ENCODE measurements at regions not wholly inside any gene's neighbourhood (a gene's known extent, or its start where the extent isn't known, plus 50 kb on each side); places are given as distances from the start of the nearest gene placed in this dataset.

DNA sequence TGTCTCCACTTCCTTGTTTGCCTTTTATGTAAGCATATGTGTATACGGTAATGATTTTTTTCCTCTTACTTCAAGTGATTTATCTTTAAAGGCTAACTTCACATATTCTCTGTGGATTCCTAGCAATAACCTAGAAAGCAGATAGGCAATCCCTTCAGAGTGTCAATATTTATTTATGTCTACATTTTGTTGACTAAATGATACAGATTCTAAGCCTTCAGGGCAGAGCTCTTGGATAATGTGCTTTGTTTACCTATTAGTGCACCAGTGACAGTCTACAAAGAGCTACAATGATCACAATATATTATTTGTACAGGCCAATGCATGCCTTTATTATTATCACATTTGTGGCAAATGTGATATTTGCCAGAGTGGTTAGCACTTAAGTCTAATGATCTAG, 406.2 kb downstream of the EFNB2 start:
- Histone ChIP-seq H3K27me3 (ENCODE audit: control insufficient read depth, insufficient read depth, low read length) (no peaks in the 10 kb centered on the region), H3K36me3 (ENCODE audit: control insufficient read depth, insufficient read depth, low read length) (no peaks in the 10 kb centered on the region), H3K4me1 (ENCODE audit: control insufficient read depth, insufficient read depth, low read length) (peaks cover 28% of the 10 kb centered on the region), H3K4me3 (ENCODE audit: low read length) (no peak overlapping the region), H3K9me3 (ENCODE audit: control insufficient read depth, low read length) (no peaks in the 10 kb centered on the region), H3K9ac (ENCODE audit: low read length) (no peak overlapping the region)

GRCh38 chr13:106122234-106122633, 413.2 kb downstream of the EFNB2 start:
- no peaks in the 10 kb centered on the region for H3K36me3 ChIP-seq (ENCODE audit: control insufficient read depth, insufficient read depth, low read length)
- no peaks in the 10 kb centered on the region for H3K27me3 ChIP-seq (ENCODE audit: control insufficient read depth, insufficient read depth, low read length)
- H3K9ac ChIP-seq (ENCODE audit: low read length), result no peak overlapping the region
- H3K9me3 ChIP-seq (ENCODE audit: control insufficient read depth, low read length), result no peaks in the 10 kb centered on the region
- H3K4me1 ChIP-seq (ENCODE audit: control insufficient read depth, insufficient read depth, low read length), result peaks cover 8% of the 10 kb centered on the region
- no peak overlapping the region for H3K4me3 ChIP-seq (ENCODE audit: low read length)

DNA sequence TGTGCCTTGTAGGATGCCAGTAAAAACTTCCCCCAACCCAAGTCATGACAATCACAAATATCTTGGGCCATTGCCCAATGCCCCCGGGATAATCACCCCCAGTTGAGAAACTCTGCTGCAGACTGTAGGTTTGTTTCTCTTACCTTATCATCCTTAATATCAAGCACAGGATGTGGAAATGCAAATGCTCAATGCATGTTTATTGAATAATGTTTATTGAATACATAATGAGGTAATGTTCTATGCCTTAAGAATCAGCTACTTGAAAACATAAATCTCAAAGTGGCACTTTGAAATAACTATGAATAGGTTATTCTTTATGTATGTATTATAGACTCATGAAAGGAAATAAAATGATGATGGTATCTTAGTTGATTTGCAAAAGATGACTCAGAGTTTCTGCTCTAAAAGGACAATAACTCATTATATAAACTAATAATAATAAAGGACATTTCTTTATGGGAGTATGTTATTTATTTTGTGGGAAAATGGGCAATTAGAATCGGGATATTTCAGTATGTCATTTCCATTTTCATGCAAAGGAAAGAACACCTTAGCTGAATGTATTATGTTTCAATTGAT, 414.2 kb downstream of the EFNB2 start:
- Histone ChIP-seq H3K4me3 (ENCODE audit: low read length) (no peak overlapping the region), H3K9ac (ENCODE audit: low read length) (no peak overlapping the region), H3K27me3 (ENCODE audit: control insufficient read depth, insufficient read depth, low read length) (no peaks in the 10 kb centered on the region), H3K36me3 (ENCODE audit: control insufficient read depth, insufficient read depth, low read length) (no peaks in the 10 kb centered on the region), H3K4me1 (ENCODE audit: control insufficient read depth, insufficient read depth, low read length) (peaks cover 8% of the 10 kb centered on the region), H3K9me3 (ENCODE audit: control insufficient read depth, low read length) (no peaks in the 10 kb centered on the region)

DNA sequence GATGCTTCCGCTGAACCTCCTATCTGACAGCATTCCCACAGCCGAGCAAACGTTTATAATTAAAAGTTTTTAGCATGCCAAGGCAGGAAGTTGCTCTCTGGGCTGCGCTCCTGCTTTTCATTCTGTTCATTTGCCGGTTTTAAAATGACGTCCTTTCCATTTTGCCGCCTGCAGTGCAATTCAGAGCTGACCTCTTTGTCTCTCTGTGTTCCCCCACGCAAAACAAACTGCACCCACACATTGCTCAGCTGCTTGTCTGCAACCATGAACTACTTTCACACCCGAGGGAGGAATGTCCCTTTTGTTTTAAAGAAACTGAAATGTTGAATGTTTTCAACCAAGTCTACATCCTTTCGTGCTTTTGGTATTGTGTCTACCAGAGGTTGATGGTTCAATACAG, 416.5 kb downstream of the EFNB2 start:
- no peaks in the 10 kb centered on the region for H3K4me1 ChIP-seq (ENCODE audit: control insufficient read depth, insufficient read depth, low read length)
- no peaks in the 10 kb centered on the region for H3K9me3 ChIP-seq (ENCODE audit: control insufficient read depth, low read length)
- no peak overlapping the region for H3K4me3 ChIP-seq (ENCODE audit: low read length)
- H3K9ac ChIP-seq (ENCODE audit: low read length), result no peak overlapping the region
- no peaks in the 10 kb centered on the region for H3K27me3 ChIP-seq (ENCODE audit: control insufficient read depth, insufficient read depth, low read length)
- H3K36me3 ChIP-seq (ENCODE audit: control insufficient read depth, insufficient read depth, low read length), result no peaks in the 10 kb centered on the region

DNA sequence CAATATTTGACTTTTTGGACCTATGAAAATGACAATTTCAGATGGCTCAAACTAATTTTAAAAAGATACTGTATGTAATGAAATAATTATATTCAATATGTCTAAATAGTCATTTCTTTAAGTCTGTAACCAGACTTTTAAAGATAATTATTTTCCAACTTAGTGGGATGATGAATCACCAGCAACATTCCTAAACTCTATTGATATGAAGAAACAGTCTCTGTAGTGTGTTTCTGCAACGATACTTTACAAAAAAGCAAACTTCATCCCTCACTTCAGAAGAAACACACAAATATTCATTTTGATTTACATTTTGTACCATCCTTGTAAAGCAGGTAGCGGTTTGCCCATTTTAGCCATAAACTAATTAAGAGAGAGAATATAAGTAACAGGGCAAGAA, 417.4 kb downstream of the EFNB2 start:
- no peaks in the 10 kb centered on the region for H3K36me3 ChIP-seq (ENCODE audit: control insufficient read depth, insufficient read depth, low read length)
- no peak overlapping the region for H3K4me3 ChIP-seq (ENCODE audit: low read length)
- H3K4me1 ChIP-seq (ENCODE audit: control insufficient read depth, insufficient read depth, low read length), result no peaks in the 10 kb centered on the region
- H3K9me3 ChIP-seq (ENCODE audit: control insufficient read depth, low read length), result no peaks in the 10 kb centered on the region
- no peaks in the 10 kb centered on the region for H3K27me3 ChIP-seq (ENCODE audit: control insufficient read depth, insufficient read depth, low read length)
- H3K9ac ChIP-seq (ENCODE audit: low read length), result no peak overlapping the region

GRCh38 chr13:106117640-106118039, 417.8 kb downstream of the EFNB2 start:
- Histone ChIP-seq H3K36me3 (ENCODE audit: control insufficient read depth, insufficient read depth, low read length) (no peaks in the 10 kb centered on the region), H3K4me3 (ENCODE audit: low read length) (no peak overlapping the region), H3K4me1 (ENCODE audit: control insufficient read depth, insufficient read depth, low read length) (no peaks in the 10 kb centered on the region)

GRCh38 chr13:106117035-106117434, 418.4 kb downstream of the EFNB2 start:
- Histone ChIP-seq H3K9me3 (ENCODE audit: control insufficient read depth, low read length) (no peaks in the 10 kb centered on the region), H3K9ac (ENCODE audit: low read length) (no peak overlapping the region), H3K36me3 (ENCODE audit: control insufficient read depth, insufficient read depth, low read length) (no peaks in the 10 kb centered on the region)

More at GRCh38 chr13:106117640-106118039, 417.8 kb downstream of the EFNB2 start:
- Histone ChIP-seq H3K9me3 (ENCODE audit: control insufficient read depth, low read length) (no peaks in the 10 kb centered on the region), H3K9ac (ENCODE audit: low read length) (no peak overlapping the region), H3K27me3 (ENCODE audit: control insufficient read depth, insufficient read depth, low read length) (no peaks in the 10 kb centered on the region)

GRCh38 chr13:106115081-106115480, 420.4 kb downstream of the EFNB2 start:
- Histone ChIP-seq H3K9ac (ENCODE audit: low read length) (no peak overlapping the region), H3K9me3 (ENCODE audit: control insufficient read depth, low read length) (no peaks in the 10 kb centered on the region), H3K27me3 (ENCODE audit: control insufficient read depth, insufficient read depth, low read length) (no peaks in the 10 kb centered on the region), H3K4me3 (ENCODE audit: low read length) (no peak overlapping the region), H3K36me3 (ENCODE audit: control insufficient read depth, insufficient read depth, low read length) (no peaks in the 10 kb centered on the region), H3K4me1 (ENCODE audit: control insufficient read depth, insufficient read depth, low read length) (no peaks in the 10 kb centered on the region)

More at GRCh38 chr13:106117035-106117434, 418.4 kb downstream of the EFNB2 start:
- no peak overlapping the region for H3K4me3 ChIP-seq (ENCODE audit: low read length)
- no peaks in the 10 kb centered on the region for H3K4me1 ChIP-seq (ENCODE audit: control insufficient read depth, insufficient read depth, low read length)
- no peaks in the 10 kb centered on the region for H3K27me3 ChIP-seq (ENCODE audit: control insufficient read depth, insufficient read depth, low read length)

DNA sequence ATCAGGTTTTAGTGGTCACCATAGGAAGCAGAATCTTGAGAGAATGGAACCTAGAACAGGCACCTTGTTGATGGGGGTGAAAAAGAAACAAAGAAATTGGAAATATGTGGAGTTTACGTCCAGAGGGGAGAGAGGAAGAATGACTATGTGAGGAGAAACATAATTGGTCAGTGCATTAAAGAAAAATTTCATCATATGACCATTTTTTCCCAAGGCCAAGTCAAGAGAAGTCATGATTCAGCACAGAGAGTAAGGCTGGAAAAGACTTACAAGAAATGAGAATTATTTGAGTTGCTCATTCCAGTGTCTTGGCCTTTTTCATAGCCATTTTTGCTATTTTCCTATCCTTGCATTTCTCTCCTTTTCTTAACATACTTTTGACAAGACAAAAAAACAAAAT, 421.7 kb downstream of the EFNB2 start:
- H3K9ac ChIP-seq (ENCODE audit: low read length), result no peak overlapping the region
- H3K4me1 ChIP-seq (ENCODE audit: control insufficient read depth, insufficient read depth, low read length), result no peaks in the 10 kb centered on the region
- no peaks in the 10 kb centered on the region for H3K9me3 ChIP-seq (ENCODE audit: control insufficient read depth, low read length)

DNA sequence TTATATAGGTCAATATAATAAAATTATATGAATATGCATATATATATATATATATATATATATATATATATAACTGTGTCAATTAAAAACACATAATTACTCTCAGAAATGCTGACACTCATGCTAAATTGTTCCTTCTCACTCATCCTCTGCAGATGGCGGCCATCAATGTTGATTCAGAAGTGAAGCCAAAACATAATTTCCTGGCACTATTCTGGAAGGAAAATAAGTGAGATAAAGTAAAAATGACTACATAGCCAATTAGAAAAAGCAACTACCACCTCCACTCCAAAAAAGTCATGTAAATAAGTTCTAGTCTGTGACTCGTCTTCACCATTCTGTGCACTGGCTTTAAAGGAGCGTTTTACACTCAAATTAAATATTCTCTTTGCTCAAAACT, 423.3 kb downstream of the EFNB2 start:
- Histone ChIP-seq H3K9me3 (ENCODE audit: control insufficient read depth, low read length) (no peaks in the 10 kb centered on the region), H3K36me3 (ENCODE audit: control insufficient read depth, insufficient read depth, low read length) (no peaks in the 10 kb centered on the region), H3K27me3 (ENCODE audit: control insufficient read depth, insufficient read depth, low read length) (no peaks in the 10 kb centered on the region), H3K4me1 (ENCODE audit: control insufficient read depth, insufficient read depth, low read length) (peaks cover 5% of the 10 kb centered on the region), H3K9ac (ENCODE audit: low read length) (no peak overlapping the region), H3K4me3 (ENCODE audit: low read length) (no peak overlapping the region)

More for the DNA sequence above, 421.7 kb downstream of the EFNB2 start:
- no peaks in the 10 kb centered on the region for H3K27me3 ChIP-seq (ENCODE audit: control insufficient read depth, insufficient read depth, low read length)
- no peaks in the 10 kb centered on the region for H3K36me3 ChIP-seq (ENCODE audit: control insufficient read depth, insufficient read depth, low read length)
- H3K4me3 ChIP-seq (ENCODE audit: low read length), result no peak overlapping the region

DNA sequence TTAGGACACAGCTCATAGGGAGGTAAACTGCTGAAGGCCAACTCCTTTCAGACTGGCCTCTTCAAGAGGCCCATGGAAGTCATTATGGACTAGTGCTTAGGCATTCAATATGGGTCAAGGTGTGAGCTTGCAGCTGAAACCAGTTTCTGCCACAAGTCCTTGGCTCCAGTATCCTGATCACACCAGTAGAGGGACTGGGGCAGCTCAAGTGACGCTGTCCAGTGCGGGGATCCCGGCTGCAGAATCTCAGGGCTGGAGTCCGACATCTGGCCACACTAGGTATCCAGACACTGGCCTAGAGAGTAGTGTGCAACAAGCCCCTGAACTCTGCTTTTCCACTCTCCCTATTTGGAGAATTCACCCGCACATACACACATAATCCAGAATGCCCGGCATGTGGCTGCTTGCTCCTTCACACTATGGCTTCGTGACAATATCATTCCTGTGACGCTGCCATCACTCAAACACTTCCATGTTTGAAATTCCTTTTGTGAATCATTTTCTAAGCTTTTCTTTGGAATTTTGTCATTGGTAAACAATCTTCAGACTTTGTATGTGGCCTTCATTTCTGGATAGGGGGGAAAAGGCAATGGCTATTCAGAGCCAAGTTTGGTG, 425.1 kb downstream of the EFNB2 start:
- Histone ChIP-seq H3K36me3 (ENCODE audit: control insufficient read depth, insufficient read depth, low read length) (no peaks in the 10 kb centered on the region), H3K27me3 (ENCODE audit: control insufficient read depth, insufficient read depth, low read length) (no peaks in the 10 kb centered on the region), H3K4me1 (ENCODE audit: control insufficient read depth, insufficient read depth, low read length) (peaks cover 5% of the 10 kb centered on the region), H3K4me3 (ENCODE audit: low read length) (no peak overlapping the region), H3K9me3 (ENCODE audit: control insufficient read depth, low read length) (no peaks in the 10 kb centered on the region), H3K9ac (ENCODE audit: low read length) (no peak overlapping the region)

- Histone ChIP-seq H3K4me1 (ENCODE audit: control insufficient read depth, insufficient read depth, low read length) (peaks cover 5% of the 10 kb centered on the region), H3K36me3 (ENCODE audit: control insufficient read depth, insufficient read depth, low read length) (no peaks in the 10 kb centered on the region), H3K27me3 (ENCODE audit: control insufficient read depth, insufficient read depth, low read length) (no peaks in the 10 kb centered on the region)
These were observed 426.1 kb downstream of the EFNB2 start for GRCh38 chr13:106109391-106109791.

More at GRCh38 chr13:106109391-106109791, 426.1 kb downstream of the EFNB2 start:
- H3K9me3 ChIP-seq (ENCODE audit: control insufficient read depth, low read length), result no peaks in the 10 kb centered on the region
- no peak overlapping the region for H3K4me3 ChIP-seq (ENCODE audit: low read length)
- H3K9ac ChIP-seq (ENCODE audit: low read length), result no peak overlapping the region
